GM12878 (cell line): ENCODE measurements at regions not wholly inside any gene's neighbourhood (a gene's known extent, or its start where the extent isn't known, plus 50 kb on each side); places are given as distances from the start of the nearest gene placed in this dataset.

Experiments used
- ATAC-seq: fragments of 200-7000 bp; cut with Tn5 transposase; 3 replicates; pipeline ENCODE4 v1.9.1; 2020; ENCODE audit warnings: mild to moderate bottlenecking, moderate library complexity
- BruUV-seq: library from RNA; stranded (reverse); fragments of 400-500 nt; replicated peaks from 2 replicates; lab custom pipeline; 2021; lab: Mats Ljungman, UMichigan
- CTCF ChIA-PET: fragments of 300-600 bp; sonication (Branson Sonifier 250); formaldehyde crosslinking; extraction: SDS; loops from one replicate; lab custom pipeline; 2021; ENCODE audit warnings: inconsistent platforms; lab: Yijun Ruan, JAX
- POLR2A ChIA-PET: fragments of 350-600 bp; formaldehyde crosslinking; extraction: SDS; loops from one replicate; lab custom pipeline; 2021; ENCODE audit warnings: inconsistent platforms; lab: Charles Lee
- RAD21 ChIA-PET: fragments of 300-600 bp; sonication (Branson Sonifier 250); formaldehyde crosslinking; loops from one replicate; lab custom pipeline; 2023; ENCODE audit warnings: antibody characterized with exemption; ENCODE audit not compliant: unreplicated experiment; lab: Charles Lee
- SMC1A ChIA-PET: fragments of 300-600 bp; sonication (Branson Sonifier 250); formaldehyde crosslinking; loops from one replicate; lab custom pipeline; 2023; ENCODE audit not compliant: unreplicated experiment, uncharacterized antibody; lab: Charles Lee
- DNase-seq: peaks from one replicate; pipeline ENCODE4 v3.0.0-alpha.2; 2011; ENCODE audit warnings: low read depth, low spot score
- FAIRE-seq: peaks from 3 replicates; lab custom pipeline; 2011; peaks lifted over from hg19 to GRCh38; lab: Jason Lieb, UNC
- H2AFZ ChIP-seq: 2 replicates; pipeline ENCODE4 v1.6.0; 2011; ENCODE audit warnings: low read depth, low read length, control low read depth; ENCODE audit not compliant: control insufficient read depth
- H3K27ac ChIP-seq: 2 replicates; pipeline ENCODE4 v1.5.1; 2011; ENCODE audit warnings: control low read depth; ENCODE audit not compliant: control insufficient read depth, insufficient read depth
- H3K27me3 ChIP-seq, 2 experiments: replicated peaks in 1 of 2; 2 replicates each; pipeline versions ENCODE4 v1.6.0 to v1.6.1; 2011; ENCODE audit warnings: low read length in 1 of 2; ENCODE audit not compliant: control insufficient read depth in 2 of 2, insufficient read depth in 2 of 2
- H3K36me3 ChIP-seq, 2 experiments: 2 replicates each; pipeline ENCODE4 v1.5.1; 2011; ENCODE audit warnings: low read length in 1 of 2; ENCODE audit not compliant: control insufficient read depth in 2 of 2, insufficient read depth in 2 of 2
- H3K4me1 ChIP-seq: 2 replicates; pipeline ENCODE4 v1.6.1; 2011; ENCODE audit warnings: mild to moderate bottlenecking, low read length, moderate library complexity, mixed read lengths; ENCODE audit not compliant: control insufficient read depth, insufficient read depth
- H3K4me2 ChIP-seq: 2 replicates; pipeline ENCODE4 v1.6.0; 2011; ENCODE audit warnings: control low read depth; ENCODE audit not compliant: control insufficient read depth, insufficient read depth
- H3K4me3 ChIP-seq: fragments of 200-600 bp; sonication (generic); 2 replicates; pipeline ENCODE4 v1.5.1; 2016
- H3K79me2 ChIP-seq: 2 replicates; pipeline ENCODE4 v1.6.0; 2011; ENCODE audit warnings: low read length; ENCODE audit not compliant: control insufficient read depth, insufficient read depth
- H3K9ac ChIP-seq: 2 replicates; pipeline ENCODE4 v1.8.0; 2011; ENCODE audit warnings: low read length, control low read depth, mixed read lengths; ENCODE audit not compliant: control insufficient read depth, insufficient read depth
- H3K9me3 ChIP-seq: replicated peaks from 3 replicates; pipeline ENCODE4 v1.5.1; 2011; ENCODE audit warnings: mild to moderate bottlenecking, low read length; ENCODE audit not compliant: control insufficient read depth, insufficient read depth
- H4K20me1 ChIP-seq: 2 replicates; pipeline ENCODE4 v1.6.0; 2011; ENCODE audit not compliant: control insufficient read depth, insufficient read depth
- ASH2L ChIP-seq: fragments of 300-600, 200-600 bp; sonication (generic); IDR thresholded peaks from 2 replicates; pipeline ENCODE4 v1.6.1; 2017; ENCODE audit warnings: low read depth, mild to moderate bottlenecking, borderline replicate concordance
- ATF3 ChIP-seq: IDR thresholded peaks from 2 replicates; pipeline ENCODE4 v1.6.1; 2011; ENCODE audit warnings: low read depth, mild to moderate bottlenecking, low read length, moderate library complexity, borderline replicate concordance; ENCODE audit errors: extremely low read depth
- BACH1 ChIP-seq: fragments of 450-650 bp; IDR thresholded peaks from 2 replicates; pipeline ENCODE4 v1.6.1; 2017; ENCODE audit warnings: mild to moderate bottlenecking, borderline replicate concordance
- ESRRA ChIP-seq: IDR thresholded peaks from 2 replicates; pipeline ENCODE4 v1.6.1; 2012; ENCODE audit warnings: mild to moderate bottlenecking, low read length, improper control_type of control experiment
- HCFC1 ChIP-seq: fragments of 150-350 bp; IDR thresholded peaks from 2 replicates; pipeline ENCODE4 v1.6.1; 2014; ENCODE audit warnings: low read length
- NR2C2 ChIP-seq: IDR thresholded peaks from 2 replicates; pipeline ENCODE4 v1.6.1; 2011; ENCODE audit warnings: borderline replicate concordance, low read depth; ENCODE audit not compliant: control insufficient read depth, insufficient read length
- TBL1XR1 ChIP-seq: IDR thresholded peaks from 2 replicates; pipeline ENCODE4 v1.6.1; 2012; ENCODE audit warnings: low read depth, low read length, improper control_type of control experiment
- WGBS: methylation state at CpG from one replicate; pipeline ENCODE4 v1.1.6; 2016; ENCODE audit warnings: low lambda C conversion rate; ENCODE audit not compliant: insufficient replicate concordance, insufficient coverage; ENCODE audit errors: missing lambda C conversion rate; 5-methylcytosine and 5-hydroxymethylcytosine counted together
- in situ Hi-C: fragments of 300-500 bp; cut with MboI; formaldehyde crosslinking; loops from 9 replicates; pipeline ENCODE4 v1.14.3; 2018; ENCODE audit warnings: mixed read lengths
- intact Hi-C: fragments of 100-400 bp; cut with micrococcal nuclease; formaldehyde crosslinking; loops from one replicate; pipeline ENCODE4 v1.14.2; 2022; ENCODE audit not compliant: unreplicated experiment
- TF ChIP-seq, protein P1 (sequence below): fragments of 450-650 bp; IDR thresholded peaks from 2 replicates; pipeline ENCODE4 v1.6.1; 2014; ENCODE audit warnings: mild to moderate bottlenecking

- Histone ChIP-seq H3K79me2 (no peaks in the 10 kb centered on the region), H3K4me2 (no peak overlapping the region), H3K36me3 (no peaks in the 10 kb centered on the region), H4K20me1 (no peaks in the 10 kb centered on the region), H3K4me3 (no peak overlapping the region), H3K4me1 (no peaks in the 10 kb centered on the region), H3K27ac (no peak overlapping the region), H3K27me3 (no peaks in the 10 kb centered on the region), H3K9ac (no peak overlapping the region), H3K9me3 (no peaks in the 10 kb centered on the region), H2AFZ (no peak overlapping the region)
- no peak for ATAC-seq
- DNase-seq = no peak
- in situ Hi-C loops (loop anchor here (10.0 kb wide), 1 partner anchor 96 kb away; no protein-coding TSS in a partner anchor), intact Hi-C loops (no loop called here)
- 0% methylated on average over 1 of the region's 1 CpG for WGBS
- no TSS peak for BruUV-seq
- RAD21 ChIA-PET = no interaction called here
- SMC1A ChIA-PET = interaction anchor here (0.6 kb wide), 1 partner anchor 346 kb away, joined by 3 read pairs; no protein-coding TSS in a partner anchor
- no peak for FAIRE-seq
- CTCF ChIA-PET = no interaction called here
- POLR2A ChIA-PET = no interaction called here
- no peak for TF ChIP-seq BACH1
- no peak for TF ChIP-seq HCFC1
- TF ChIP-seq NR2C2 = no peak
- TF ChIP-seq, protein P1, sequence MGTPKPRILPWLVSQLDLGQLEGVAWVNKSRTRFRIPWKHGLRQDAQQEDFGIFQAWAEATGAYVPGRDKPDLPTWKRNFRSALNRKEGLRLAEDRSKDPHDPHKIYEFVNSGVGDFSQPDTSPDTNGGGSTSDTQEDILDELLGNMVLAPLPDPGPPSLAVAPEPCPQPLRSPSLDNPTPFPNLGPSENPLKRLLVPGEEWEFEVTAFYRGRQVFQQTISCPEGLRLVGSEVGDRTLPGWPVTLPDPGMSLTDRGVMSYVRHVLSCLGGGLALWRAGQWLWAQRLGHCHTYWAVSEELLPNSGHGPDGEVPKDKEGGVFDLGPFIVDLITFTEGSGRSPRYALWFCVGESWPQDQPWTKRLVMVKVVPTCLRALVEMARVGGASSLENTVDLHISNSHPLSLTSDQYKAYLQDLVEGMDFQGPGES = no peak
- TF ChIP-seq ESRRA = no peak
- TF ChIP-seq ASH2L = no peak
- no peak for TF ChIP-seq ATF3
- no peak for TF ChIP-seq TBL1XR1
These were observed 457.3 kb upstream of the ISX start for GRCh38 chr22:34608540-34609115.
